Astrocyte of the hippocampus (primary cell): ENCODE measurements at regions not wholly inside any gene's neighbourhood (a gene's known extent, or its start where the extent isn't known, plus 50 kb on each side); places are given as distances from the start of the nearest gene placed in this dataset.
"Not testable (repeated sequence)": the region's sequence is repeated elsewhere in the genome, so short reads cannot be mapped to it uniquely, and the experiment has no call there.

Source experiments
- DNase-seq: peaks from one replicate; pipeline ENCODE4 v3.0.0; 2011; ENCODE audit warnings: low read depth, low spot score

- DNase-seq = no peak
Observed at GRCh38 chr15:95679847-95680582, 650.5 kb upstream of the NR2F2 start.

GRCh38 chr15:95680728-95681127 is 649.8 kb upstream of the NR2F2 start:
- DNase-seq = peak; percentile 20

GRCh38 chr15:95681836-95682544 is 648.5 kb upstream of the NR2F2 start:
- no peak for DNase-seq

- DNase-seq = no peak
Observed at GRCh38 chr15:95684126-95684525, 646.4 kb upstream of the NR2F2 start.

- peak; percentile 48 for DNase-seq
Observed at GRCh38 chr15:95684693-95685115, 645.8 kb upstream of the NR2F2 start.

GRCh38 chr15:95687061-95687460 is 643.4 kb upstream of the NR2F2 start:
- no peak for DNase-seq

GRCh38 chr15:95687686-95688085 is 642.8 kb upstream of the NR2F2 start:
- DNase-seq = no peak

GRCh38 chr15:95690631-95691340 is 639.7 kb upstream of the NR2F2 start:
- no peak for DNase-seq

- DNase-seq = no peak
Observed at GRCh38 chr15:95693917-95694316, 636.6 kb upstream of the NR2F2 start.

- no peak for DNase-seq
Observed at GRCh38 chr15:95698230-95698629, 632.3 kb upstream of the NR2F2 start.

- DNase-seq = no peak
Observed at GRCh38 chr15:95698951-95699350, 631.5 kb upstream of the NR2F2 start.

- DNase-seq = no peak
Observed at GRCh38 chr15:95699578-95699977, 630.9 kb upstream of the NR2F2 start.

GRCh38 chr15:95700692-95701091 is 629.8 kb upstream of the NR2F2 start:
- not testable (repeated sequence) for DNase-seq

- DNase-seq = no peak
Observed at GRCh38 chr15:95701410-95701809, 629.1 kb upstream of the NR2F2 start.

GRCh38 chr15:95709959-95710695 is 620.4 kb upstream of the NR2F2 start:
- DNase-seq = no peak

GRCh38 chr15:95712785-95713184 is 617.7 kb upstream of the NR2F2 start:
- DNase-seq = no peak

GRCh38 chr15:95713324-95713723 is 617.2 kb upstream of the NR2F2 start:
- DNase-seq = no peak

GRCh38 chr15:95715116-95715903 is 615.2 kb upstream of the NR2F2 start:
- DNase-seq = no peak

GRCh38 chr15:95715906-95716656 is 614.4 kb upstream of the NR2F2 start:
- peak; percentile 18 for DNase-seq

- no peak for DNase-seq
Observed at GRCh38 chr15:95716708-95717107, 613.8 kb upstream of the NR2F2 start.
